Liver (tissue), 8 donors: ENCODE measurements at regions not wholly inside any gene's neighbourhood (a gene's known extent, or its start where the extent isn't known, plus 50 kb on each side); places are given as distances from the start of the nearest gene placed in this dataset.

Experiments
- DNase-seq: peaks from one replicate; pipeline ENCODE4 v3.0.0-alpha.2; 2017; ENCODE audit warnings: low spot score
- H3K27ac ChIP-seq, 2 donors: one replicate each; pipeline ENCODE4 v1.7.0; 2013; ENCODE audit warnings: inconsistent platforms in 2 of 2, low read length in 2 of 2, control low read depth in 1 of 2, low read depth in 1 of 2, mild to moderate bottlenecking in 1 of 2
- H3K27me3 ChIP-seq, 4 donors: one replicate each; pipeline versions ENCODE4 v1.6.1 to v1.7.0; 2013; ENCODE audit warnings: low read length in 3 of 4, inconsistent platforms in 1 of 4, mild to moderate bottlenecking in 1 of 4, moderate library complexity in 1 of 4; ENCODE audit not compliant: control insufficient read depth in 4 of 4, insufficient read depth in 4 of 4
- H3K36me3 ChIP-seq, 4 donors: one replicate each; pipeline versions ENCODE4 v1.6.1 to v1.7.0; 2013; ENCODE audit warnings: low read length in 3 of 4, mild to moderate bottlenecking in 3 of 4, low read depth in 1 of 4, moderate library complexity in 1 of 4; ENCODE audit not compliant: control insufficient read depth in 4 of 4, insufficient read depth in 3 of 4
- H3K4me1 ChIP-seq, 4 donors: one replicate each; pipeline versions ENCODE4 v1.6.1 to v1.7.0; 2013; ENCODE audit warnings: low read length in 3 of 4, mild to moderate bottlenecking in 3 of 4, moderate library complexity in 1 of 4; ENCODE audit not compliant: control insufficient read depth in 4 of 4, insufficient read depth in 4 of 4
- H3K4me3 ChIP-seq, 3 donors: one replicate each; pipeline versions ENCODE4 v1.6.1 to v1.7.0; 2013; ENCODE audit warnings: low read length in 3 of 3, control low read depth in 1 of 3, low read depth in 1 of 3, mild to moderate bottlenecking in 1 of 3
- H3K9ac ChIP-seq, 2 donors: one replicate each; pipeline ENCODE4 v1.7.0; 2013; ENCODE audit warnings: low read length in 2 of 2, mild to moderate bottlenecking in 2 of 2, moderate library complexity in 2 of 2, control low read depth in 1 of 2, low read depth in 1 of 2
- H3K9me3 ChIP-seq, 4 donors: one replicate each; pipeline versions ENCODE4 v1.6.1 to v1.7.0; 2013; ENCODE audit warnings: low read length in 3 of 4; ENCODE audit not compliant: control insufficient read depth in 4 of 4
- ATF3 ChIP-seq: IDR thresholded peaks from 2 replicates; pipeline ENCODE4 v1.6.1; 2016; ENCODE audit warnings: antibody characterized with exemption
- CTCF ChIP-seq: fragments of 150-350 bp; IDR thresholded peaks from 2 replicates; pipeline ENCODE4 v1.5.1; 2017; ENCODE audit warnings: improper control_type of control experiment, low read depth, low read length; ENCODE audit not compliant: missing input control
- FOXA2 ChIP-seq: IDR thresholded peaks from 2 replicates; pipeline ENCODE4 v1.6.1; 2016; ENCODE audit warnings: antibody characterized with exemption
- GABPA ChIP-seq, 2 donors: IDR thresholded peaks in 1 of 2; conservative IDR thresholded peaks in 1 of 2; 2 replicates each; pipeline ENCODE4 v1.6.1; 2016; ENCODE audit warnings: antibody characterized with exemption in 2 of 2, mild to moderate bottlenecking in 1 of 2, moderate library complexity in 1 of 2
- HNF4A ChIP-seq, 2 donors: conservative IDR thresholded peaks; 2 replicates each; pipeline ENCODE4 v1.6.1; 2016; ENCODE audit warnings: antibody characterized with exemption in 2 of 2, mild to moderate bottlenecking in 2 of 2
- HNF4G ChIP-seq: IDR thresholded peaks from 2 replicates; pipeline ENCODE4 v1.6.1; 2016; ENCODE audit warnings: antibody characterized with exemption
- JUND ChIP-seq, 2 donors: IDR thresholded peaks; 2 replicates each; pipeline ENCODE4 v1.6.1; 2016; ENCODE audit warnings: antibody characterized with exemption in 2 of 2
- MAX ChIP-seq: IDR thresholded peaks from 2 replicates; pipeline ENCODE4 v1.6.1; 2016; ENCODE audit warnings: antibody characterized with exemption
- NR2F2 ChIP-seq: IDR thresholded peaks from 2 replicates; pipeline ENCODE4 v1.6.1; 2016; ENCODE audit warnings: antibody characterized with exemption
- RAD21 ChIP-seq, 2 donors: IDR thresholded peaks; 2 replicates each; pipeline ENCODE4 v1.6.1; 2016; ENCODE audit warnings: antibody characterized with exemption in 2 of 2, mild to moderate bottlenecking in 2 of 2
- RXRA ChIP-seq, 2 donors: IDR thresholded peaks; 2 replicates each; pipeline ENCODE4 v1.6.1; 2017 to 2018; ENCODE audit warnings: antibody characterized with exemption in 2 of 2, mild to moderate bottlenecking in 1 of 2
- SP1 ChIP-seq: IDR thresholded peaks from 2 replicates; pipeline ENCODE4 v1.6.1; 2018; ENCODE audit warnings: antibody characterized with exemption, mild to moderate bottlenecking
- TAF1 ChIP-seq: conservative IDR thresholded peaks from 2 replicates; pipeline ENCODE4 v1.6.1; 2016; ENCODE audit warnings: antibody characterized with exemption, mild to moderate bottlenecking
- YY1 ChIP-seq: IDR thresholded peaks from 2 replicates; pipeline ENCODE4 v1.6.1; 2016; ENCODE audit warnings: antibody characterized with exemption, mild to moderate bottlenecking
- ZBTB33 ChIP-seq: IDR thresholded peaks from 2 replicates; pipeline ENCODE4 v1.6.1; 2016; ENCODE audit warnings: antibody characterized with exemption
- WGBS: extraction: QIAGEN DNeasy Blood & Tissue Kit; methylation state at CpG from one replicate; pipeline ENCODE4 v1.1.7; 2013; 5-methylcytosine and 5-hydroxymethylcytosine counted together
- TF ChIP-seq, protein P1 (sequence below): IDR thresholded peaks from 2 replicates; pipeline ENCODE4 v1.6.1; 2016; ENCODE audit warnings: antibody characterized with exemption, mild to moderate bottlenecking
- donor health status: healthy.
- donor health status: healthy.
- donor health status: healthy.
- donor health status: healthy.
- donor health status: healthy.

DNA sequence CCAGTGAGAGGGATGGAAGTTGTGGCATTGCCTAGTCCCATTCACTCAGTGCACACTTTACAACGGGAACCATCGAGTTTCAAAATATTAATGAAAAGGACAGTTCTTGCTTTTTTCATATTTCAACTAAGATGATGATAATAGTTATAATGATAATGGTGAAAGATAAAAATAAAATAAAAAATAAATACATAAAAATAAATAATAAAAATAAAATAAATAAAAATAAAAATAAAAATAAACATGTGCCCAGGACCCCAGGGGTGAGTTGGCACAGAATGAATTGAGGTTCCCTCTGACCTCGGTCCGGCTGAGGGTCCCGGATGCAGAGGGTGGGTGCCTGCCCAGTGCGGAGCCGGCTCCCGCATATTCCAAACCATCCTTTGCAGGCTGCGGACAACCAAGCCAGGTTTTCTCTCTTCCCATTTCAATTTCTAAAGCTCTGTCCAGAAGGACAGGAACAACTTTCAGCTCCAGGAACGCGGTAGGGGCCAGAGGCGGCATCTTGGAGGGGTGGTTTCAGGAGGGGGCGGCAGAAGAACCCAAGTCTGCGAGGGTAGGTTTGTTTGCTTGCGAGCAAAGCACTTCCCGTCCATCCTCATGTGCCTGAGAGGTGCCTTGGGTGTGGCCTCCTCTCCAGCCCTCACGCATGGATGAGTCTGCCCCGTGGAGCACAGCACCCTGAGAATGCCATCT is 236.8 kb downstream of the DLL1 start:
- H3K27me3 ChIP-seq, result no peaks in the 10 kb centered on the region
- TF ChIP-seq RXRA (IDR thresholded peaks at IDR 0.05) (no peak), ZBTB33 (no peak), JUND (IDR thresholded peaks at IDR 0.05) (no peak), RAD21 (IDR thresholded peaks at IDR 0.05) (no peak), SP1 (no peak), GABPA (IDR thresholded peaks at IDR 0.05 in 1 of 2, conservative IDR thresholded peaks at IDR 0.05 in 1 of 2) (no peak), NR2F2 (no peak), HNF4A (conservative IDR thresholded peaks at IDR 0.05) (no peak), CTCF (no peak), FOXA2 (no peak), TAF1 (no peak), ATF3 (no peak)
- DNase-seq, result no peak
- H3K9ac ChIP-seq, result no peak overlapping the region
- no peak overlapping the region for H3K27ac ChIP-seq
- 88% methylated on average over 18 of the region's 18 CpGs for WGBS
- no peak overlapping the region for H3K4me3 ChIP-seq
- no peaks in the 10 kb centered on the region for H3K9me3 ChIP-seq
- H3K4me1 ChIP-seq, result peaks cover 3 to 12% (median 8%) of the 10 kb centered on the region in 4 donors
- no peaks in the 10 kb centered on the region for H3K36me3 ChIP-seq

DNA sequence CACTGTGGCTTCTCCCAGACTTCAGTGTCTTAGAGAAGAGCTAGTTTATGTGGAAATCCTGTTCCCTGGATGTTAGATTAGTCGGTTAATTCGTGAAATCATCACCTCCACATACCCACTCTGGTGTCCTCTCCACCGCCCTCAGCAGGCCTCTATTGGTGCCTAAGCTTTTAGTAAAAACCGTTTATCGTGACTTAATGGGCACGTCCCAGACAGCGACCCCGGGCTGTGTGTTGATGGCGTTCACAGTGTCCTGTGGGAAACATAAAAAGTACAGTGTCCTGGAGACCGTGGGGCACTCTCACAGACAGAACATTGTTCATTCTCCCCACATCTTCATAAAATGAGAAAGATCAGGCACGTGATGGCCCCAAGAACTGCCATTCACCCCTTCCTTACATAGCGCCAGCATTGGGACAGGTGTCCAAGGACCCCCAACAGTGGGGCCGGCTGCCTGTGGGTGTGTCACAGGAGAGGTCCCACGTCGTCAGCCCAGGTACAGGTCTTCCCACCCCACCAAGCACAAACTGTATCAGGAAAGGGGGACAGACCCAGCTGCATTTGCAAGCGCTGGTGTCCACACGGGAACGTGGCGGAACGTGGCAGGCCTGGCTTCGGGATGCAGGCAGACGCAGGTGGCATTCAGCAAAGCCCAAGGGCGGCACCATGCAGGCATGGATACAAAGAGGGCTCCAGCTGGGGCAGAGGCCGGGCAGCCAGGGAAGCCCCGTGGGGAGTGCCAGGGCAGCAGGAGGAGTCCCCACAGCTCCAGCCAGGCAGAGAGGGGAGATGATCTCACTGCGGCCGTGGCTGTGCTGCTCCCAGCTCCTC is 237.7 kb downstream of the DLL1 start:
- Histone ChIP-seq H3K27ac (no peak overlapping the region), H3K27me3 (no peaks in the 10 kb centered on the region), H3K4me3 (no peak overlapping the region), H3K36me3 (no peaks in the 10 kb centered on the region), H3K9me3 (no peaks in the 10 kb centered on the region), H3K9ac (no peak overlapping the region), H3K4me1 (peaks cover 3 to 14% (median 8%) of the 10 kb centered on the region in 4 donors)
- 91% methylated on average over 27 of the region's 27 CpGs for WGBS
- DNase-seq, result no peak
- no peak for TF ChIP-seq NR2F2
- no peak for TF ChIP-seq GABPA (IDR thresholded peaks at IDR 0.05 in 1 of 2, conservative IDR thresholded peaks at IDR 0.05 in 1 of 2)
- TF ChIP-seq MAX, result no peak
- no peak for TF ChIP-seq CTCF
- TF ChIP-seq ZBTB33, result no peak
- no peak for TF ChIP-seq YY1
- no peak for TF ChIP-seq JUND (IDR thresholded peaks at IDR 0.05)
- no peak for TF ChIP-seq TAF1
- TF ChIP-seq RAD21 (IDR thresholded peaks at IDR 0.05), result no peak
- TF ChIP-seq RXRA (IDR thresholded peaks at IDR 0.05), result no peak
- TF ChIP-seq HNF4A (conservative IDR thresholded peaks at IDR 0.05), result no peak
- no peak for TF ChIP-seq HNF4G
- TF ChIP-seq ATF3, result no peak
- TF ChIP-seq, protein P1, sequence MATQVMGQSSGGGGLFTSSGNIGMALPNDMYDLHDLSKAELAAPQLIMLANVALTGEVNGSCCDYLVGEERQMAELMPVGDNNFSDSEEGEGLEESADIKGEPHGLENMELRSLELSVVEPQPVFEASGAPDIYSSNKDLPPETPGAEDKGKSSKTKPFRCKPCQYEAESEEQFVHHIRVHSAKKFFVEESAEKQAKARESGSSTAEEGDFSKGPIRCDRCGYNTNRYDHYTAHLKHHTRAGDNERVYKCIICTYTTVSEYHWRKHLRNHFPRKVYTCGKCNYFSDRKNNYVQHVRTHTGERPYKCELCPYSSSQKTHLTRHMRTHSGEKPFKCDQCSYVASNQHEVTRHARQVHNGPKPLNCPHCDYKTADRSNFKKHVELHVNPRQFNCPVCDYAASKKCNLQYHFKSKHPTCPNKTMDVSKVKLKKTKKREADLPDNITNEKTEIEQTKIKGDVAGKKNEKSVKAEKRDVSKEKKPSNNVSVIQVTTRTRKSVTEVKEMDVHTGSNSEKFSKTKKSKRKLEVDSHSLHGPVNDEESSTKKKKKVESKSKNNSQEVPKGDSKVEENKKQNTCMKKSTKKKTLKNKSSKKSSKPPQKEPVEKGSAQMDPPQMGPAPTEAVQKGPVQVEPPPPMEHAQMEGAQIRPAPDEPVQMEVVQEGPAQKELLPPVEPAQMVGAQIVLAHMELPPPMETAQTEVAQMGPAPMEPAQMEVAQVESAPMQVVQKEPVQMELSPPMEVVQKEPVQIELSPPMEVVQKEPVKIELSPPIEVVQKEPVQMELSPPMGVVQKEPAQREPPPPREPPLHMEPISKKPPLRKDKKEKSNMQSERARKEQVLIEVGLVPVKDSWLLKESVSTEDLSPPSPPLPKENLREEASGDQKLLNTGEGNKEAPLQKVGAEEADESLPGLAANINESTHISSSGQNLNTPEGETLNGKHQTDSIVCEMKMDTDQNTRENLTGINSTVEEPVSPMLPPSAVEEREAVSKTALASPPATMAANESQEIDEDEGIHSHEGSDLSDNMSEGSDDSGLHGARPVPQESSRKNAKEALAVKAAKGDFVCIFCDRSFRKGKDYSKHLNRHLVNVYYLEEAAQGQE, result no peak
- no peak for TF ChIP-seq FOXA2
